ENCODE measurements at regions not wholly inside any gene's neighbourhood (a gene's known extent, or its start where the extent isn't known, plus 50 kb on each side); places are given as distances from the start of the nearest gene placed in this dataset.

DNA sequence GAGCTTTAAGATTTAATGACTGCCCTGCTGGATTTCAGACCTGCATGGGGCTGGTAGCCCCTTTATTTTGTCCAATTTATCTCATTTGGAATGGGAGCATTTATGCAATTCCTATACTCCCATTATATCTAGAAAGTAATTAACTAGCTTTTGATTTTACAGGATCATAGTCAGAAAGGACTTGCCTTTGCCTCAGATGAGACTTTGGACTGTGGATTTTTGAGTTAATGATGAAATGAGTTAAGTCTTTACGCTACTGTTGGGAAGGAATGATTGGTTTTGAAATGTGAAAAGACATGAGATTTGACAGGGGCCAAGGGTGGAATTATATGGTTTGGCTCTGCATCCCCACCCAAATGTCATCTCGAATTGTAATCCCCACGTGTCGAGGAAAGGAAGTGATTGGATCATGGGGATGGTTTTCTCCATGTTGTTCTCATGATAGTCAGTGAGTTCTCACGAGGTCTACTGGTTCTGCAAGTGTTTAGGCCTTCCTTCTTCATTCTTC, 213.1 kb upstream of the DCN start:
- ChIA-PET CTCF (no interaction called here), POLR2A (ENCODE audit: low non-redundant PET) (no interaction called here)
- no peak for DNase-seq (ENCODE audit: low spot score)
- no peaks in the 10 kb centered on the region for H3K4me1 ChIP-seq (ENCODE audit: insufficient read depth, low read length, poor library complexity, severe bottlenecking)
- H3K27ac ChIP-seq (ENCODE audit: low read depth, low read length, poor library complexity, severe bottlenecking), result no peak overlapping the region
- intact Hi-C loops (cut with micrococcal nuclease; ENCODE audit: unreplicated experiment), result no loop called here
- no peaks in the 10 kb centered on the region for H3K36me3 ChIP-seq (ENCODE audit: insufficient read depth, low read length, poor library complexity, severe bottlenecking)
- H3K4me3 ChIP-seq (ENCODE audit: low read depth, low read length, poor library complexity, severe bottlenecking), result no peak overlapping the region
- no peaks in the 10 kb centered on the region for H3K27me3 ChIP-seq (replicated peaks; ENCODE audit: insufficient read depth, low read depth, low read length, poor library complexity)
- H3K9me3 ChIP-seq (ENCODE audit: low read depth, low read length, poor library complexity, severe bottlenecking), result no peaks in the 10 kb centered on the region
- no TSS peak for BruUV-seq (replicated peaks)
- TF ChIP-seq, protein P1, sequence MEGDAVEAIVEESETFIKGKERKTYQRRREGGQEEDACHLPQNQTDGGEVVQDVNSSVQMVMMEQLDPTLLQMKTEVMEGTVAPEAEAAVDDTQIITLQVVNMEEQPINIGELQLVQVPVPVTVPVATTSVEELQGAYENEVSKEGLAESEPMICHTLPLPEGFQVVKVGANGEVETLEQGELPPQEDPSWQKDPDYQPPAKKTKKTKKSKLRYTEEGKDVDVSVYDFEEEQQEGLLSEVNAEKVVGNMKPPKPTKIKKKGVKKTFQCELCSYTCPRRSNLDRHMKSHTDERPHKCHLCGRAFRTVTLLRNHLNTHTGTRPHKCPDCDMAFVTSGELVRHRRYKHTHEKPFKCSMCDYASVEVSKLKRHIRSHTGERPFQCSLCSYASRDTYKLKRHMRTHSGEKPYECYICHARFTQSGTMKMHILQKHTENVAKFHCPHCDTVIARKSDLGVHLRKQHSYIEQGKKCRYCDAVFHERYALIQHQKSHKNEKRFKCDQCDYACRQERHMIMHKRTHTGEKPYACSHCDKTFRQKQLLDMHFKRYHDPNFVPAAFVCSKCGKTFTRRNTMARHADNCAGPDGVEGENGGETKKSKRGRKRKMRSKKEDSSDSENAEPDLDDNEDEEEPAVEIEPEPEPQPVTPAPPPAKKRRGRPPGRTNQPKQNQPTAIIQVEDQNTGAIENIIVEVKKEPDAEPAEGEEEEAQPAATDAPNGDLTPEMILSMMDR (conservative IDR thresholded peaks at IDR 0.05; ENCODE audit: low read depth, low read length), result no peak
- TF ChIP-seq EZH2 (IDR thresholded peaks at IDR 0.05; ENCODE audit: borderline replicate concordance, low read depth, low read length, poor library complexity, severe bottlenecking), result no peak

DNA sequence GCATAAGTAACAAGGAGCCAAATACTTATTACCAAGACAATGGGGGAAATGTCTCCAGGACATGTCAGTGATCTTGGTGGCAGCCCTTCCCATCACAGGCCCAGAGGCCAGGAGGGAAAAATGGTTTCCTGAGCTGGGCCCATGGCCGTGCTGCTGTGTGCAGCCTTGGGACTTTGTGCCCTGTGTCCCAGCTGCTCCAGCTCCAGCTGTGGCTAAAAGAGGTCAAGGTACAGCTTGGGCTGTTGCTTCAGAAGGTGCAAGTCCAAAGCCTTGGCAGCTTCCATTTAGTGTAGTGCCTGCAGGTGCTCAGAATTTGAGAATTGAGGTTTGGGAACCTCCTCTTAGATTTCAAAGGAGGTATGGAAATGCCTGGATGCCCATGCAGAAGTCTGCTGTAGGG, 212.3 kb upstream of the DCN start:
- Histone ChIP-seq H3K27ac (ENCODE audit: low read depth, low read length, poor library complexity, severe bottlenecking) (no peak overlapping the region), H3K9me3 (ENCODE audit: low read depth, low read length, poor library complexity, severe bottlenecking) (no peaks in the 10 kb centered on the region), H3K4me3 (ENCODE audit: low read depth, low read length, poor library complexity, severe bottlenecking) (no peak overlapping the region), H3K27me3 (replicated peaks; ENCODE audit: insufficient read depth, low read depth, low read length, poor library complexity) (no peaks in the 10 kb centered on the region), H3K36me3 (ENCODE audit: insufficient read depth, low read length, poor library complexity, severe bottlenecking) (no peaks in the 10 kb centered on the region), H3K4me1 (ENCODE audit: insufficient read depth, low read length, poor library complexity, severe bottlenecking) (no peaks in the 10 kb centered on the region)
- intact Hi-C loops (cut with micrococcal nuclease; ENCODE audit: unreplicated experiment), result no loop called here
- TF ChIP-seq, protein P1 (conservative IDR thresholded peaks at IDR 0.05; ENCODE audit: low read depth, low read length), result no peak
- no peak for TF ChIP-seq EZH2 (IDR thresholded peaks at IDR 0.05; ENCODE audit: borderline replicate concordance, low read depth, low read length, poor library complexity, severe bottlenecking)
- ChIA-PET CTCF (no interaction called here), POLR2A (ENCODE audit: low non-redundant PET) (no interaction called here)
- no TSS peak for BruUV-seq (replicated peaks)
- DNase-seq (ENCODE audit: low spot score), result no peak

DNA sequence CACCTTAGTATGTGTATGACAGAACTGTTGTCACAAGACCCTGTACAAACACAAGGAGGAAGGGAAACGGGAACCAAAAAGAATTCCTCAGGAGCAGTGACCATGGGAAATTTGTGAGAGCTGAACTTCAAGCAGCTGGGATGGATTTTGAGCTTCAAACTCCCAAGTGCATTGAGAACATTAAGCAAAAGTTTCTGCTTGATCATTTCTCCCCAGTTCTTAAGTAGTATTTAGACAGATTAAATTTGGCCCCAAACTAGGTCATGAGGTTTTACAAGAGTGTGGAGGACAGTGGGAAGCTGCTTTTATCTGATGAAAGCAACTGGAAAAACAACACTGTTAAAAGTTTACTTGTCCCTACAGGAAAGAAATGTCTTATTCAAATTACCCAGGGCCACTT, 206.0 kb upstream of the DCN start:
- intact Hi-C loops (cut with micrococcal nuclease; ENCODE audit: unreplicated experiment), result loop anchor here (10.0 kb wide), 1 partner anchor 1216 kb away; no protein-coding TSS in a partner anchor
- BruUV-seq (replicated peaks), result no TSS peak
- no peaks in the 10 kb centered on the region for H3K36me3 ChIP-seq (ENCODE audit: insufficient read depth, low read length, poor library complexity, severe bottlenecking)
- no peak for DNase-seq (ENCODE audit: low spot score)
- ChIA-PET CTCF (no interaction called here), POLR2A (ENCODE audit: low non-redundant PET) (no interaction called here)
- no peak overlapping the region for H3K27ac ChIP-seq (ENCODE audit: low read depth, low read length, poor library complexity, severe bottlenecking)
- no peak for TF ChIP-seq EZH2 (IDR thresholded peaks at IDR 0.05; ENCODE audit: borderline replicate concordance, low read depth, low read length, poor library complexity, severe bottlenecking)
- TF ChIP-seq, protein P1 (conservative IDR thresholded peaks at IDR 0.05; ENCODE audit: low read depth, low read length), result no peak
- H3K4me3 ChIP-seq (ENCODE audit: low read depth, low read length, poor library complexity, severe bottlenecking), result no peak overlapping the region
- H3K4me1 ChIP-seq (ENCODE audit: insufficient read depth, low read length, poor library complexity, severe bottlenecking), result no peaks in the 10 kb centered on the region
- H3K27me3 ChIP-seq (replicated peaks; ENCODE audit: insufficient read depth, low read depth, low read length, poor library complexity), result peaks cover 7% of the 10 kb centered on the region
- H3K9me3 ChIP-seq (ENCODE audit: low read depth, low read length, poor library complexity, severe bottlenecking), result no peaks in the 10 kb centered on the region

Data from A673 (cell line).